DOHH2 (cell line): ENCODE measurements at regions not wholly inside any gene's neighbourhood (a gene's known extent, or its start where the extent isn't known, plus 50 kb on each side); places are given as distances from the start of the nearest gene placed in this dataset.

Experiments
- H3F3A ChIP-seq: fragments of 200-600 bp; sonication (generic), shearing (Covaris generic); 2 replicates; pipeline ENCODE4 v1.6.0; 2016; ENCODE audit warnings: antibody characterized with exemption, mild to moderate bottlenecking; ENCODE audit not compliant: control insufficient read depth, insufficient read depth
- H3K27ac ChIP-seq: fragments of 200-600 bp; sonication (generic); 2 replicates; pipeline ENCODE4 v1.5.1; 2014; ENCODE audit warnings: low read depth, mild to moderate bottlenecking, low read length, moderate library complexity
- H3K27me3 ChIP-seq: fragments of 200-600 bp; sonication (generic); 2 replicates; pipeline ENCODE4 v1.6.1; 2014; ENCODE audit warnings: mild to moderate bottlenecking, low read length, mixed read lengths; ENCODE audit not compliant: control insufficient read depth
- H3K36me3 ChIP-seq: fragments of 200-600 bp; sonication (generic); 2 replicates; pipeline ENCODE4 v1.6.1; 2014; ENCODE audit warnings: mild to moderate bottlenecking, low read length, moderate library complexity, mixed read lengths; ENCODE audit not compliant: control insufficient read depth
- H3K4me1 ChIP-seq: fragments of 200-600 bp; sonication (generic); 2 replicates; pipeline ENCODE4 v1.6.1; 2014; ENCODE audit warnings: mild to moderate bottlenecking, low read length, mixed read lengths; ENCODE audit not compliant: control insufficient read depth
- H3K4me2 ChIP-seq: fragments of 200-600 bp; sonication (generic); 2 replicates; pipeline ENCODE4 v1.6.0; 2014; ENCODE audit warnings: mild to moderate bottlenecking, low read length, moderate library complexity
- H3K4me3 ChIP-seq: fragments of 200-600 bp; sonication (generic); 2 replicates; pipeline ENCODE4 v1.5.1; 2014; ENCODE audit warnings: mild to moderate bottlenecking, low read length, mixed read lengths
- H3K79me2 ChIP-seq: fragments of 200-600 bp; sonication (generic); 2 replicates; pipeline ENCODE4 v1.6.1; 2014; ENCODE audit warnings: mild to moderate bottlenecking, low read length, mixed read lengths; ENCODE audit not compliant: control insufficient read depth
- H3K9me2 ChIP-seq: fragments of 200-600 bp; sonication (generic); replicated peaks from 2 replicates; pipeline ENCODE4 v1.6.1; 2014; ENCODE audit warnings: mild to moderate bottlenecking, low read length, mixed read lengths; ENCODE audit not compliant: control insufficient read depth
- H3K9me3 ChIP-seq: fragments of 200-600 bp; sonication (generic); 2 replicates; pipeline ENCODE4 v1.6.1; 2014; ENCODE audit warnings: antibody characterized with exemption, low read length, mixed read lengths; ENCODE audit not compliant: control insufficient read depth, insufficient read depth
- H4K20me1 ChIP-seq: fragments of 200-600 bp; sonication (generic); 2 replicates; pipeline ENCODE4 v1.6.0; 2014; ENCODE audit warnings: low read depth, mild to moderate bottlenecking, antibody characterized with exemption, low read length, moderate library complexity; ENCODE audit not compliant: control insufficient read depth, insufficient read depth
- CTCF ChIP-seq: fragments of 200-600 bp; sonication (generic); IDR thresholded peaks from one replicate; pipeline ENCODE4 v1.5.1; 2014; ENCODE audit warnings: antibody characterized with exemption, mild to moderate bottlenecking, low read depth, low read length; ENCODE audit not compliant: poor library complexity, severe bottlenecking
- EZH2phosphoT487 ChIP-seq: fragments of 200-600 bp; sonication (generic); IDR thresholded peaks from 2 replicates; pipeline ENCODE4 v1.6.1; 2017; ENCODE audit warnings: borderline replicate concordance, mild to moderate bottlenecking, antibody characterized with exemption, low read length, moderate library complexity, mixed read lengths

GRCh38 chr2:226600184-226600583 is 199.4 kb downstream of the IRS1 start:
- Histone ChIP-seq H3K9me3 (no peaks in the 10 kb centered on the region), H3K9me2 (no peaks in the 10 kb centered on the region), H3K27ac (no peak overlapping the region), H3F3A (no peaks in the 10 kb centered on the region), H3K4me3 (no peak overlapping the region), H3K79me2 (no peaks in the 10 kb centered on the region), H4K20me1 (no peaks in the 10 kb centered on the region), H3K4me1 (no peaks in the 10 kb centered on the region), H3K36me3 (no peaks in the 10 kb centered on the region), H3K4me2 (no peak overlapping the region), H3K27me3 (no peaks in the 10 kb centered on the region; the same call in 1 of the 2 replicates)
- TF ChIP-seq CTCF (no peak), EZH2phosphoT487 (no peak)

GRCh38 chr2:226589043-226589442 is 210.6 kb downstream of the IRS1 start:
- H4K20me1 ChIP-seq: no peaks in the 10 kb centered on the region
- TF ChIP-seq CTCF: no peak
- no peak for TF ChIP-seq EZH2phosphoT487
- no peaks in the 10 kb centered on the region for H3K36me3 ChIP-seq
- no peaks in the 10 kb centered on the region for H3F3A ChIP-seq
- H3K27me3 ChIP-seq: no peaks in the 10 kb centered on the region
- no peak overlapping the region for H3K27ac ChIP-seq
- H3K4me1 ChIP-seq: no peaks in the 10 kb centered on the region
- H3K4me2 ChIP-seq: no peak overlapping the region
- no peaks in the 10 kb centered on the region for H3K9me3 ChIP-seq
- no peaks in the 10 kb centered on the region for H3K9me2 ChIP-seq
- H3K4me3 ChIP-seq: no peak overlapping the region
- no peaks in the 10 kb centered on the region for H3K79me2 ChIP-seq

- no peak overlapping the region for H3K27ac ChIP-seq
- H3K9me2 ChIP-seq: no peaks in the 10 kb centered on the region
- H3K4me3 ChIP-seq: no peak overlapping the region
- no peaks in the 10 kb centered on the region for H3K9me3 ChIP-seq
- H3K79me2 ChIP-seq: no peaks in the 10 kb centered on the region
- H3K4me1 ChIP-seq: no peaks in the 10 kb centered on the region
- H3K36me3 ChIP-seq: no peaks in the 10 kb centered on the region
- no peaks in the 10 kb centered on the region for H3F3A ChIP-seq
- H4K20me1 ChIP-seq: no peaks in the 10 kb centered on the region
- TF ChIP-seq CTCF (no peak), EZH2phosphoT487 (no peak)
- H3K4me2 ChIP-seq: no peak overlapping the region
- H3K27me3 ChIP-seq: no peaks in the 10 kb centered on the region
Observed at GRCh38 chr2:226585130-226585561, 214.5 kb downstream of the IRS1 start.

- no peaks in the 10 kb centered on the region for H3K27me3 ChIP-seq
- TF ChIP-seq EZH2phosphoT487 (no peak), CTCF (no peak)
- H3K4me1 ChIP-seq: peaks cover under 1% of the 10 kb centered on the region; the same call in 1 of the 2 replicates
- H4K20me1 ChIP-seq: no peaks in the 10 kb centered on the region
- no peaks in the 10 kb centered on the region for H3K36me3 ChIP-seq
- no peaks in the 10 kb centered on the region for H3K79me2 ChIP-seq
- H3F3A ChIP-seq: no peaks in the 10 kb centered on the region
- H3K9me3 ChIP-seq: no peaks in the 10 kb centered on the region
- no peak overlapping the region for H3K4me2 ChIP-seq
- no peak overlapping the region for H3K27ac ChIP-seq
- no peak overlapping the region for H3K4me3 ChIP-seq
- no peaks in the 10 kb centered on the region for H3K9me2 ChIP-seq
Observed at GRCh38 chr2:226584518-226585055, 215.0 kb downstream of the IRS1 start.
